ENCODE measurements at regions not wholly inside any gene's neighbourhood (a gene's known extent, or its start where the extent isn't known, plus 50 kb on each side); places are given as distances from the start of the nearest gene placed in this dataset.
"Not testable (repeated sequence)": the region's sequence is repeated elsewhere in the genome, so short reads cannot be mapped to it uniquely, and the experiment has no call there.

DNA sequence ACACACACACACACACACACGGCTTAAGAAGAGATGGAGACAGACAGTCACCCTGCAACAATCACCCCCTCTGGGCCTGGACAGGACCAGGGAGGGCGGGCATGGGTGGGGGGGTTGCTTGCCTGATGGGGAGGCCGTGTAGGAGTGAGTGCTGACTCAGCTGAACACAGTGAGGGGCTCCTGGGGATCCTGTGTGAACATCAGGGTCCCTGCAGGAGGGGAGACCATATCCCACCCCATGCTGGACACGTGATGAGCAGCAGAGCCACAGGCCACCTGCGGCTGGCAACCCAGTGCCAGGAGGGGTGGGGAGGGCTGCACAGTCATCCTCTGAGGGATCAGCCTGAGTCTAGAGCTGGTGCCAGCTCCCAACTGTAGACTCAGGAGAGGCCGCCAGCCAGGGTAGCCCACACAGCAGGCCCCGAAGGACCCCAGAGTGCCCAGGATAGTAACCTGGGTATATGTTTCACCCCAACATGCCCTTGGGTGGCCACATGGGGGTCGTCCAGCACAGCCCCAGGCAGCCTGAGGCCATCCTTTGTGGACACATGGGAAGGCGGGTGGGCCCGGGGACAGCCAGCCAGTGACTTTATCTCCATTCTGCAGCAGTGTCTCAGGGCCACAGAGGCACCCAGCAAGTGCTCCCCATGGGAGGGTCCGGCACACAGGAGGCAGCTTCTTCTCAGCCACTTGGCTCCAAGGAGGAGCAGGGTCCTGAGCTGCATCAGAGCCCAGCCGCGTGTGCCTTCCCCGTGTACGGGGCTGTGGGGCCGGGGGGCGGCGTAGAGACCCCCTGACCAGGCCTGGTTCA lies 73.7 kb upstream of the SFSWAP start:
- DNase-seq: no peak

GRCh38 chr12:131637986-131638385 lies 72.9 kb upstream of the SFSWAP start:
- DNase-seq: no peak

GRCh38 chr12:131639270-131639940 lies 71.5 kb upstream of the SFSWAP start:
- DNase-seq: no peak

- DNase-seq: no peak
Measured at GRCh38 chr12:131640525-131640924, 70.4 kb upstream of the SFSWAP start.

- DNase-seq: no peak
Measured at GRCh38 chr12:131641315-131641714, 69.6 kb upstream of the SFSWAP start.

DNA sequence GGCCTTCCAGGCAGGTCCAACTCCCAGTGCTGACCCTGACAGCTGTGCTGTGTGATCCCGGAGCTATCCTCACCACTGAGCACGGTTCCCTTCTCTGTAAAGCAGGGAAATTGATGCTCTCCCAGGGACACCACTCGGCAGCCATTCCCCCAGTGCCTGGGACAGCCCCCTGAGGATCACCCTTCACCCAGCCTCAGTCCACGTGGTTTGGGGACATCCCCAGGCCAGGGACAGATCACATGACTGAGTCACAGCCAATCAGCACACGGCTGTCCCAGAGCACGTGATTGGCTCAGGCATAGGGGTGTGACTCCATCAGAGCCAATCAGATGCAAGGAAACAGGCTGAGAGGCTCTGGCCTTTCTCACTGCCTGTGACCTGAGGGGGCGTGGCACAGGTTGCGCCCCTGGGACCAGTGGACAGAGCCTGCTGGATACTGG lies 68.8 kb upstream of the SFSWAP start:
- no peak for DNase-seq

DNA sequence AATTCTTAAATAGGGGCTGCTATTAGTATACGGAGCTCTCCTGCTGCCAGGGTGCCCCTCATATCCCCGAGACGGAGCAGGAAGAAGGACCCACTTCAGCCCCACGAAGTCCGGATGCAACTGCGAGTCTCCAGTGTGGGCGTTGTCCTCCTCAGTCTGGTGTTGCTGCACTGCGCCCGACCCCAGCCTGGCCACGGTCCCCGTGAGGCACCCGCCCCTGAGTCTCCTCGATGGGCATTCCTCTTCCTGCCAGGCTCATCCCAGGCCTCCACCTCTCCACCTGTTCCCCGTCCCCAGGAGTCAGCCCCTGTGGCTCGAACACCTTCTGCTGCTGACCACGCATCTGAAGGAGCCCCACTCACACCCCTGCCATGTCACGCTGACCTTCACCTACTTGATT lies 68.1 kb upstream of the SFSWAP start:
- DNase-seq: no peak

GRCh38 chr12:131643631-131644452 lies 67.0 kb upstream of the SFSWAP start:
- peak; percentile 23 for DNase-seq

GRCh38 chr12:131644481-131644880 lies 66.4 kb upstream of the SFSWAP start:
- no peak for DNase-seq

DNA sequence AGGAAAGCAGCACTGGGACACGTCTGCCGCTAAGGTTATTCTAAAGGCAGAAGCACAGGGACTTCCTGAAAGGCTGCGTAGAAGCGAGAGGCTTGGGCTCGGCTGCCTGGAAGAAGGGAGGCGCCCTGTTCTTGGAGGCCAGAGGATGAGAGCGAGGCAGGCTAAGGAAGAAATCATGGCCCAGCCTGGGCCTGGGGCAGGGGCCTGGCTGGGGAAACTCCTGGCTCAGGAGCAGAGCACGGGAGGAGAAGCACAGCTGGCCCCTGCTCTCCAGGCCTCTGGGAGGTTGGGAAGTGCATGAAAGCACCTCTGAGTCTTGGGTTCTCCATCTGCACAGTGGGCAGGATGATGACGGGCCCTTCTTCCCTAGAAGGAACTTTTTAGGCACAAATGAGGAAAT lies 66.0 kb upstream of the SFSWAP start:
- not testable (repeated sequence) for DNase-seq

GRCh38 chr12:131645557-131645956 lies 65.3 kb upstream of the SFSWAP start:
- not testable (repeated sequence) for DNase-seq

- DNase-seq: not testable (repeated sequence)
Measured at GRCh38 chr12:131646444-131646843, 64.4 kb upstream of the SFSWAP start.

DNA sequence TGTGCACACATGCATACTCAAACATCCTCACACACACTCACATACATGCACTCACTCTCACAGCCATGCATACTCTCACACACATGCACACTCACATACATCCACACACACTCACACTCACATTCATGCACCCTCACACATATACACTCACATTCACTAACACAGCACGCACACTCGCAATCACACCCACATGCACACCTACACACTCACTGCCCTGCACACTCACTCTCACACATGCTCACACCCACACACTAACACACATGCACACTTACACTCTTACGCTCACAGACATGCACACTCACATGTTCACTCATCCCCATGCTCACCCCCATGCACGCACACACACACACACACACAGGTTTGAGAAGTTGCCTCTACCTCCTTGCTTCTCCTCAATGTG lies 63.2 kb upstream of the SFSWAP start:
- no peak for DNase-seq

DNA sequence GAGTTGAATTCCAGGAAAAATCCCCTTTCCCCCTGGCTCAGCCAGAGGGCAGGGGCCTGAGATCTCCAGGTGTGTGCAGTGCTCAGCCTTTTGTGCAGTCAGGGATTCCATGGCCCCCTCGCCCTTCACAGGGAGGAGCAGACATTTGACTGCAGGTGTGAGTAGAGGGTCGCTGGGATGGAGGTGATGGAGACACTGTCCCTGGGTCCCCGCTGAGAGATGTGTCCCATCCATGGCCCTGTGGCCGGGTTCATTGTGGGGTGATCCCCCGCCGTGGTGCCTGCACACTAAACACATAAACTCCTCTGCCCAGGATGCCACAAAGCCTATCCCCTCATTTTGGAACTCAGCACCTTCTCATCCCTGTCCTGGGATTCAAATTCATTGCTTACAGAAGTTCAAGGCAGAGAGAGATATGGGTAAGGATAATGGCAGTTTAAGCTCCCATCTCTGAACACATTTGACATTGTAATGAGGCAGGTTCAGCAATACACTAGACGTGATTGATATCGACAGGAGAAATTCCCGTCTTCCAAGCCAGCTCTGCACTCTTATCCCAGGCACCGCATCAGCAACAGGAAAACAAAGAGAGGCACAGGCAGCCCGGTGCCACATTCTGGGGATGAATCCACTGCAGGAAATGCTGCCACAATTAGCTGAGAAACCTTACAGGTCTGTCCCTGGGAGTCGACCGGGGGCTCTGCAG lies 55.3 kb upstream of the SFSWAP start:
- not testable (repeated sequence) for DNase-seq

DNA sequence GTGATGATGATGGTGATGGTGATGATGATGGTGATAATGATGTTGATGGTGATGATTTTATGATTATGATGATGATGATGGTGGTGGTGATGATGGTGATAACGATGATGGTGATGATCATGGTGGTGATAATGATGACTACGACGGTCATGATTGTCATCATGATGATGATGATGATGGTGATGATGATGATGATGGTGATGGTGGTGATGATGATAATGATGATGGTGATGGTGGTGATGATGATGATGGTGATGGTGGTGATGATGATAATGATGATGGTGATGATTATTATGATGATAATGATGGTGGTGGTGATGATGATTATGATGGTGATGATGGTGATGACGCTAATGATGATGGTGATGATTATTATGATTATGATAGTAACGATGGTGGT lies 54.1 kb upstream of the SFSWAP start:
- DNase-seq: not testable (repeated sequence)

GRCh38 chr12:131658605-131659004 lies 52.3 kb upstream of the SFSWAP start:
- not testable (repeated sequence) for DNase-seq

DNA sequence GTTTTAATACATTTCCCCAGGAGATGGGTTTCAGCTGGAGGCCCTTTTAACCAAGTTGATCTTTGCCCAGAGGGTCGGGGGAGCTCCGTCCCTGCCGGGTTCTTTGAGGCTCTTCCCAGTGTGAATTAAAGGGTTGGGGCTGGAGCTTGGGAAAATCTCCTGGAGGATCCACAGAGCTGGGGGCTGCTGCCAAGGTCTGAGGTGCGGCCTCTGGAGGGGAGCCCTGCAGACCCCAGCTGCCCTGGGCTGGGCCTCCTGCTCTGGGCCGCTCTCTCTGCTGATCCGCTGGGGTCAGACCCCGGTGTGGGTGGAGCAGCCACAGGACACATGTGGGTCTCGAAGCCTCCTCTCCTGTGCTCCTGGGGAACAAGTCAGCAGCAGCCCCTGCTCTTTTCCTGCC lies 51.4 kb upstream of the SFSWAP start:
- not testable (repeated sequence) for DNase-seq

GRCh38 chr12:131659976-131660375 lies 50.9 kb upstream of the SFSWAP start:
- DNase-seq: not testable (repeated sequence)

DNA sequence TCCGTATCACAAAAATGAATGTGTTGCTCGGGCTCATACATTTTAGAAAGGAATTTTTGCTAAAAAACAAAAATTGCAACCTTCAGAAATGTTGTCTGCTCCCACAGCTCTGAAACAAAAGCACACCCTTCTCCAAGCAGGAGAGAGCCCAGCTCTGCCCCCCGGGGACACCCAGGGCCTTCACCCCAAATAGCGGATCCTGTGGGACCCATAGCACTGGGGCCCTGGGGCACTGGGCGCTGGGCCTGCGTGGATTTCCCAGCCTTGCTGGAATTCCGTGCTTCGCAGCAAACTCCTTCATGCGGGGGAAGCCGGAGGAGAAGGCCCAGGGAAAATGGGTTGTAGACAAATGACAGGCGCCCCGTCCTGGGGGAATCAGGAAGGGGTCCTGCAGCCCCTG lies 50.5 kb upstream of the SFSWAP start:
- not testable (repeated sequence) for DNase-seq

All from hindlimb muscle (tissue), 1 donor.